ENCODE measurements at regions not wholly inside any gene's neighbourhood (a gene's known extent, or its start where the extent isn't known, plus 50 kb on each side); places are given as distances from the start of the nearest gene placed in this dataset.

DNA sequence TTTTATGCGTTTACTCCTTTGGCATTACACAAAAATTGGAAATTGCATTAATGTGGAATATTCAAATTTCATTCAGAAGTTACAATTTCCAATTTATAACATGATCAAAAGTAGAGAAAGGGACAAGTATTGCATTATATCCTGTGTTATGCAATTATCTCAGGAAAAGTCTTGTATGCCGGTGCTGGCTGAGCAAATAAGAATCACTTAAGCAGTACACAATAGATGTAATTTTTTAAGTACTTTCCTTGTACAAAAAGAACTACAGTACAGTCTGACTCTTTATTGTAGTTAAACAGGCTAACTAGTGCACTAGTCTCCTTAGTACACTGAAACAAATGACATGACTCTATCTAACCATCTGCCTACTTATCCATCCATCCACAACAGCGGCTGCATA is 493.2 kb upstream of the KCNMB2 start:
- TF ChIP-seq, protein P1, sequence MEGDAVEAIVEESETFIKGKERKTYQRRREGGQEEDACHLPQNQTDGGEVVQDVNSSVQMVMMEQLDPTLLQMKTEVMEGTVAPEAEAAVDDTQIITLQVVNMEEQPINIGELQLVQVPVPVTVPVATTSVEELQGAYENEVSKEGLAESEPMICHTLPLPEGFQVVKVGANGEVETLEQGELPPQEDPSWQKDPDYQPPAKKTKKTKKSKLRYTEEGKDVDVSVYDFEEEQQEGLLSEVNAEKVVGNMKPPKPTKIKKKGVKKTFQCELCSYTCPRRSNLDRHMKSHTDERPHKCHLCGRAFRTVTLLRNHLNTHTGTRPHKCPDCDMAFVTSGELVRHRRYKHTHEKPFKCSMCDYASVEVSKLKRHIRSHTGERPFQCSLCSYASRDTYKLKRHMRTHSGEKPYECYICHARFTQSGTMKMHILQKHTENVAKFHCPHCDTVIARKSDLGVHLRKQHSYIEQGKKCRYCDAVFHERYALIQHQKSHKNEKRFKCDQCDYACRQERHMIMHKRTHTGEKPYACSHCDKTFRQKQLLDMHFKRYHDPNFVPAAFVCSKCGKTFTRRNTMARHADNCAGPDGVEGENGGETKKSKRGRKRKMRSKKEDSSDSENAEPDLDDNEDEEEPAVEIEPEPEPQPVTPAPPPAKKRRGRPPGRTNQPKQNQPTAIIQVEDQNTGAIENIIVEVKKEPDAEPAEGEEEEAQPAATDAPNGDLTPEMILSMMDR (IDR thresholded peaks at IDR 0.05) = no peak
- no peak for TF ChIP-seq POLR2AphosphoS5 (IDR thresholded peaks at IDR 0.05)
- no peak for TF ChIP-seq POLR2A (IDR thresholded peaks at IDR 0.05)

Measured in breast epithelium (tissue), 3 donors.